ENCODE measurements at regions not wholly inside any gene's neighbourhood (a gene's known extent, or its start where the extent isn't known, plus 50 kb on each side); places are given as distances from the start of the nearest gene placed in this dataset.

- no peaks in the 10 kb centered on the region for H3K9me3 ChIP-seq
- H3K27me3 ChIP-seq: peaks cover 0 to 2% of the 10 kb centered on the region in 2 donors
- no peaks in the 10 kb centered on the region for H3K4me1 ChIP-seq
- H3K36me3 ChIP-seq: no peaks in the 10 kb centered on the region
- DNase-seq: no peak
- H3K4me3 ChIP-seq: no peak overlapping the region
- no peak overlapping the region for H3K27ac ChIP-seq
- no peak for TF ChIP-seq CTCF (IDR thresholded peaks at IDR 0.05)
- intact Hi-C loops (cut with DNase I; ENCODE audit: low total_unique reads): no loop called here
Observed at GRCh38 chr7:31186202-31186601, 134.1 kb downstream of the ADCYAP1R1 start.

GRCh38 chr7:31175672-31176071 lies 123.6 kb downstream of the ADCYAP1R1 start:
- H3K36me3 ChIP-seq: no peaks in the 10 kb centered on the region
- no peak for TF ChIP-seq CTCF (IDR thresholded peaks at IDR 0.05)
- no peak overlapping the region for H3K27ac ChIP-seq
- no peak for DNase-seq
- no peak overlapping the region for H3K4me3 ChIP-seq
- no peaks in the 10 kb centered on the region for H3K4me1 ChIP-seq
- no peaks in the 10 kb centered on the region for H3K9me3 ChIP-seq
- intact Hi-C loops (cut with DNase I; ENCODE audit: low total_unique reads): no loop called here
- no peaks in the 10 kb centered on the region for H3K27me3 ChIP-seq

- H3K27ac ChIP-seq: no peak overlapping the region
Observed at GRCh38 chr7:31171984-31172383, 119.9 kb downstream of the ADCYAP1R1 start.

GRCh38 chr7:31171216-31171785 lies 119.2 kb downstream of the ADCYAP1R1 start:
- H3K4me1 ChIP-seq: no peaks in the 10 kb centered on the region
- H3K27me3 ChIP-seq: peaks cover 0 to 5% of the 10 kb centered on the region in 2 donors
- DNase-seq: no peak
- H3K9me3 ChIP-seq: no peaks in the 10 kb centered on the region
- H3K36me3 ChIP-seq: no peaks in the 10 kb centered on the region
- intact Hi-C loops (cut with DNase I; ENCODE audit: low total_unique reads): no loop called here
- no peak overlapping the region for H3K4me3 ChIP-seq
- no peak overlapping the region for H3K27ac ChIP-seq
- no peak for TF ChIP-seq CTCF (IDR thresholded peaks at IDR 0.05)

More at GRCh38 chr7:31171984-31172383, 119.9 kb downstream of the ADCYAP1R1 start:
- Histone ChIP-seq H3K36me3 (no peaks in the 10 kb centered on the region), H3K9me3 (no peaks in the 10 kb centered on the region), H3K4me3 (no peak overlapping the region), H3K27me3 (no peaks in the 10 kb centered on the region), H3K4me1 (no peaks in the 10 kb centered on the region)
- intact Hi-C loops (cut with DNase I; ENCODE audit: low total_unique reads): no loop called here
- no peak for DNase-seq
- TF ChIP-seq CTCF (IDR thresholded peaks at IDR 0.05): no peak
